IPS-18a (cell line): ENCODE measurements at regions not wholly inside any gene's neighbourhood (a gene's known extent, or its start where the extent isn't known, plus 50 kb on each side); places are given as distances from the start of the nearest gene placed in this dataset.

Experiments used
- H3K27ac ChIP-seq: one replicate; pipeline ENCODE4 v1.5.1; 2013; ENCODE audit warnings: low read length
- H3K27me3 ChIP-seq: one replicate; pipeline ENCODE4 v1.6.1; 2013; ENCODE audit warnings: mild to moderate bottlenecking, low read length; ENCODE audit not compliant: control insufficient read depth, insufficient read depth
- H3K36me3 ChIP-seq: one replicate; pipeline ENCODE4 v1.6.1; 2013; ENCODE audit warnings: low read depth, low read length; ENCODE audit not compliant: control insufficient read depth
- H3K4me1 ChIP-seq: one replicate; pipeline ENCODE4 v1.6.1; 2013; ENCODE audit warnings: low read depth, low read length; ENCODE audit not compliant: control insufficient read depth
- H3K4me3 ChIP-seq: one replicate; pipeline ENCODE4 v1.5.1; 2013; ENCODE audit warnings: low read length
- H3K9ac ChIP-seq: one replicate; pipeline ENCODE4 v1.6.1; 2013; ENCODE audit warnings: mild to moderate bottlenecking, low read length, moderate library complexity
- H3K9me3 ChIP-seq: one replicate; pipeline ENCODE4 v1.6.1; 2013; ENCODE audit warnings: low read depth, low read length; ENCODE audit not compliant: control insufficient read depth

- Histone ChIP-seq H3K27me3 (no peaks in the 10 kb centered on the region), H3K9ac (no peak overlapping the region), H3K4me3 (no peak overlapping the region), H3K27ac (no peak overlapping the region), H3K4me1 (no peaks in the 10 kb centered on the region), H3K36me3 (no peaks in the 10 kb centered on the region), H3K9me3 (no peaks in the 10 kb centered on the region)
Observed at GRCh38 chr18:37734406-37734805, 168.8 kb upstream of the CELF4 start.

- H3K27ac ChIP-seq, result no peak overlapping the region
- H3K9me3 ChIP-seq, result no peaks in the 10 kb centered on the region
- H3K9ac ChIP-seq, result no peak overlapping the region
- H3K27me3 ChIP-seq, result no peaks in the 10 kb centered on the region
- no peak overlapping the region for H3K4me3 ChIP-seq
- H3K4me1 ChIP-seq, result no peaks in the 10 kb centered on the region
- no peaks in the 10 kb centered on the region for H3K36me3 ChIP-seq
Observed at GRCh38 chr18:37729716-37730115, 164.1 kb upstream of the CELF4 start.

- Histone ChIP-seq H3K27me3 (no peaks in the 10 kb centered on the region), H3K36me3 (no peaks in the 10 kb centered on the region), H3K27ac (no peak overlapping the region), H3K9ac (no peak overlapping the region), H3K9me3 (no peaks in the 10 kb centered on the region), H3K4me3 (no peak overlapping the region), H3K4me1 (no peaks in the 10 kb centered on the region)
Observed at GRCh38 chr18:37724206-37724605, 158.6 kb upstream of the CELF4 start.

- no peak overlapping the region for H3K4me3 ChIP-seq
- no peaks in the 10 kb centered on the region for H3K9me3 ChIP-seq
- no peak overlapping the region for H3K27ac ChIP-seq
- no peak overlapping the region for H3K9ac ChIP-seq
- H3K27me3 ChIP-seq, result no peaks in the 10 kb centered on the region
- no peaks in the 10 kb centered on the region for H3K36me3 ChIP-seq
- H3K4me1 ChIP-seq, result no peaks in the 10 kb centered on the region
Observed at GRCh38 chr18:37721544-37722522, 156.2 kb upstream of the CELF4 start.

GRCh38 chr18:37720663-37721062 is 155.1 kb upstream of the CELF4 start:
- no peak overlapping the region for H3K4me3 ChIP-seq
- H3K9ac ChIP-seq, result no peak overlapping the region
- no peak overlapping the region for H3K27ac ChIP-seq
- H3K9me3 ChIP-seq, result no peaks in the 10 kb centered on the region
- no peaks in the 10 kb centered on the region for H3K27me3 ChIP-seq
- H3K4me1 ChIP-seq, result no peaks in the 10 kb centered on the region
- H3K36me3 ChIP-seq, result no peaks in the 10 kb centered on the region

GRCh38 chr18:37717656-37718055 is 152.1 kb upstream of the CELF4 start:
- no peak overlapping the region for H3K9ac ChIP-seq
- H3K9me3 ChIP-seq, result no peaks in the 10 kb centered on the region
- H3K4me1 ChIP-seq, result no peaks in the 10 kb centered on the region
- no peaks in the 10 kb centered on the region for H3K27me3 ChIP-seq
- no peak overlapping the region for H3K4me3 ChIP-seq
- no peaks in the 10 kb centered on the region for H3K36me3 ChIP-seq
- no peak overlapping the region for H3K27ac ChIP-seq

GRCh38 chr18:37717098-37717497 is 151.5 kb upstream of the CELF4 start:
- Histone ChIP-seq H3K9ac (no peak overlapping the region), H3K27ac (no peak overlapping the region), H3K4me1 (no peaks in the 10 kb centered on the region), H3K4me3 (no peak overlapping the region), H3K36me3 (no peaks in the 10 kb centered on the region), H3K27me3 (no peaks in the 10 kb centered on the region), H3K9me3 (no peaks in the 10 kb centered on the region)

- H3K9ac ChIP-seq, result no peak overlapping the region
- H3K27me3 ChIP-seq, result no peaks in the 10 kb centered on the region
- no peak overlapping the region for H3K27ac ChIP-seq
- no peak overlapping the region for H3K4me3 ChIP-seq
- no peaks in the 10 kb centered on the region for H3K9me3 ChIP-seq
- no peaks in the 10 kb centered on the region for H3K36me3 ChIP-seq
- H3K4me1 ChIP-seq, result no peaks in the 10 kb centered on the region
Observed at GRCh38 chr18:37716106-37716735, 150.6 kb upstream of the CELF4 start.

- H3K4me1 ChIP-seq, result no peaks in the 10 kb centered on the region
- H3K9ac ChIP-seq, result no peak overlapping the region
- H3K27me3 ChIP-seq, result no peaks in the 10 kb centered on the region
- no peaks in the 10 kb centered on the region for H3K36me3 ChIP-seq
- H3K4me3 ChIP-seq, result no peak overlapping the region
- no peak overlapping the region for H3K27ac ChIP-seq
- no peaks in the 10 kb centered on the region for H3K9me3 ChIP-seq
Observed at GRCh38 chr18:37714691-37715090, 149.1 kb upstream of the CELF4 start.

GRCh38 chr18:37712776-37713175 is 147.2 kb upstream of the CELF4 start:
- Histone ChIP-seq H3K36me3 (no peaks in the 10 kb centered on the region), H3K4me3 (no peak overlapping the region), H3K4me1 (no peaks in the 10 kb centered on the region), H3K27ac (no peak overlapping the region), H3K9me3 (no peaks in the 10 kb centered on the region), H3K27me3 (no peaks in the 10 kb centered on the region), H3K9ac (no peak overlapping the region)

- no peaks in the 10 kb centered on the region for H3K36me3 ChIP-seq
- H3K9ac ChIP-seq, result no peak overlapping the region
- no peak overlapping the region for H3K4me3 ChIP-seq
- H3K9me3 ChIP-seq, result no peaks in the 10 kb centered on the region
- H3K4me1 ChIP-seq, result no peaks in the 10 kb centered on the region
- H3K27me3 ChIP-seq, result no peaks in the 10 kb centered on the region
- no peak overlapping the region for H3K27ac ChIP-seq
Observed at GRCh38 chr18:37711766-37712505, 146.3 kb upstream of the CELF4 start.
